ENCODE measurements at regions not wholly inside any gene's neighbourhood (a gene's known extent, or its start where the extent isn't known, plus 50 kb on each side); places are given as distances from the start of the nearest gene placed in this dataset.

DNA sequence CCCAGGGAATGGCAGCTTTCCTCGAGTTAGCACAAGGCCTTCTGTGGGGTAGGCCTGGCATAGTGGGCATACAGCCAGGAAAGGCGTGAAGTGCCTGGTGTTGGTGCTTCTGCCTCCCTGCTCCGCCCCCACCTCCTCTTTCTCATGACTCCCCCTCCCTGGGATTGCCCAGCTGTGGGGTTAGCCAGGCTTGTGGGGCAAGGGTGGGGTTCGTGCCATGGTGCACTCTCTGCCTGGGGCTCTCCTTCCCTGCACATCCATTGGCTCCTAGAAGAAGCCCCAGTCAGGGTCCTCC, 236.8 kb upstream of the NCAM1 start:
- no peak for DNase-seq

DNA sequence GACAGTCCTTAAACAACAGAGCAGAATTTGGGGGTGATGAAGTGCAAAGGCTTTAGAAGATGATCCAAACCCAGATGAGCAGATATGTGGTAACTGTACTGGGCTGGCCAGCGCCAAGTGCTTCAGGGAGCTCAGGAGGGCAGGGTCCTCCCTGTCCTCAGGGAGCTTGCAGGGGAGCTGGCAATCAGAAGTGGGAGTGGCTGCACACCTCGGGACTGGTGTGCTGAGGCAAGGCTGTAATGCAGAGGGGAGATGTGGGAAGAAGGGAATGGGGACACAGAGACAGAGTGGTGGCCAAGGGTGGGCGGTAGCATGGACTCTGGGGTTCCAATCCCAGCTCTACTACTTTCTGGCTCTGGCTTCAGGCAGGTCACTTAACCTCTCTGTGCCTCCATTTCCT, 235.6 kb upstream of the NCAM1 start:
- no peak for DNase-seq

DNA sequence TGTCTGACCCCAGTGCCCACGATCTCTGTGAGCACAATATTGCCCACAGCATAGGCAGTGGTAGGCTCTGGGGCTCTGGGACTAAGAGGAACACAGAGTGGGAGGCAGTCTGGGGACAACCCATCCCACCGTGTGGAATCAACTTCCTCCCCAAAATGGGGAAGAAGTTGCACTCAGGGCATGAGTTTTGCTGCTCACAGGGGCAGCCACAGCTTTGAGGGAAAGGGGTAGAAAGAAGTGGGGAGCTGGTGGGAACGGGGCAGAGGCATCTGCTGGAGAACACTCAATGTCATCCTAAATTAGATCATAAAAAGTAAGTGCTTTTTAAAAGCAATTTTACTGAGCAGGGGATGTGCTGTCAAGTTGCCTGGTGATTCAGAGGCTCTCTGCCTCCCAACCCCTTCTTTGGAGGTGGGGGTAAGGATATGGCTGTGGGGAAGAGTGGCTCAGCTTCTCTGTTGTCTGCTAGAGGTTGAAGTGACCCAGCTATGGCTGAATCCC, 233.8 kb upstream of the NCAM1 start:
- DNase-seq = no peak

DNA sequence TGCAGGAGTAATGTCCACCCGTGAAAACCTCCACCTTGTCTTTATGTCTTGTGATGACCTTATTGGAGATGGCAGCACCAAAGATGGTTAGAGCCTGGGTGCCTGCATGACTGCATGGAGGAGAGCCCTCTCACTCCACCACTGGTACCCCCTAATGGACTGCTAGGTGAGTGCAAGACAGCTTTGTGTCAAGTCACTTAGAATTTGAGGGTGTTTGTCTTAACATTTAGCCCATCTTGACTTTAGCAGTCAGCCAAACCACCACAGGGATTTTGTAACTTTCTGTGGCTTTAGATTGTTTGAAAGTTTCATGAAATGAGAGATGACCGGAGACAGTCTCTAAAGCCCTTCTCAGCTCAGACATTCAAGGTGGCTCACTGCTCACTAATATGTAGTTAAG, 232.9 kb upstream of the NCAM1 start:
- no peak for DNase-seq

DNA sequence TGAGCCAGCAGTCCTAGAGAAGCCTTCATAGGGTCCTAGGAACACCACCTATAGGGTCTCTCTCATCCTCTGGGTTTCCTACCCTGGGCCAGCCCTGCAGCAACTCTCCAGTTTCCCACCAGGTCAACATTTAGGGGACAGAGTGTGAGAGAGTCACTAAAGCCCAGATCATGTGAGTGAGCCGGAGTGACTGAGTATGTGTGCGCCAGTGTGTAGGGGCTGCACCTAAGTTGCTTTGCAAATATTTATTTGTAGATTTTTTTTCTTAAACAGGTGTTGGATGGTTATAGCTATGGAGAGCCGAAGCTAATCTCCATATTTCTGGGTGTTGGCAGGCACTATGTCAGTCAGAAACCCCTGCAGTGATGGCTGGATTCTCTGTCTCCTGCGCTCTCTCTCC, 232.5 kb upstream of the NCAM1 start:
- DNase-seq = no peak

DNA sequence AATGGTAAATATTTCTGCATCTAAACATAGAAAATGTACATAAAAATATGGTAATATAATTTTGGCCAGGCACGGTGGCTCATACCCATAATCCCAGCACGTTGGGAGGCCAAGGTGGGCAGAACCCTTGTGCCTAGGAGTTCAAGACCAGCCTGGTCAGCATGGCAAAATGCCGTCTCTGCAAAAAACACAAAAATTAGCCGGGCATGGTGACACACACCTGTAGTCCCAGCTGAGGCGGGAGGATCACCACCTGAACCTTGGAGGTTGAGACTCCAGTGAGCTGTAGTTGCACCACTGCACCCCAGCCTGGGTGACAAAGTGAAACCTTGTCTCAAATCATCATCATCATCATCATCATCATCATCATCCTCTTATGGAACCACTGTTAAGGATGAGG, 230.6 kb upstream of the NCAM1 start:
- DNase-seq = no peak

DNA sequence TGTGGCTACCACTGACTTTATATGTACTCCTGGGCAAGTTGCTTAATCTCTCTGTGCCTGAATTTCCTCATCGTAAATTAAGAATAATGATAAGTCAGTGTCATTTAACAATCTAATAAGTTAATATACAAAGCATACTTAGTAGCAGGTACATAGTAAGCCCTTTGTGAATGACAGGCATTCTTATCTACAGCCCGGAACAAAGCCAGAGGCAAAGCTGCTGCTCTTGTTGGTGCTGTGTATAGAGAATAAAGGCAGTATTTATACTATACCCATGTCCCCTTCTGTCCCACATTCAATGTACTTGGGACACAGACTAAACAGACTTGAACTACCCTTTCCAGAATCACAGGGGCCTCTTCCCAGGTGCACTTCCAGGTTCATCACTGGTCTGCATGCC, 229.7 kb upstream of the NCAM1 start:
- no peak for DNase-seq

DNA sequence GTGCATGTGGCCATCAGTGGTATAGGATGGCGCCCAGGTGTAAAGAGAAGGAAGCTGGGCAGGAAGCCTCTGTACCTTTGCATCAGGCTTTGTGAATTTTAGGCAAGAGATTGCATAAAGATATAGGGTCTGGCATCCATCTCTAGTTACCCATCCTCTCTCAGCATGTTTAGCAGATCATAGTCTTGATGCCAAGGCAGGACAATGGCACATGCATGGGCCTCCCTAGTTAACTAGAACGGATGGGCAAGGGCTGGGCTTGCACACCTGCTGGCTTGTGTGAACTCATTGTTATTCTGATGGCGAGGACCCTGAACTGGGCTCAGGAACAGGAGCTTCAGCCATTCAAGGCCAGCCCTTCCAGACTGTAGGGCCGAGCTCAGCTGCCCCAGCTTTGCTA, 229.2 kb upstream of the NCAM1 start:
- no peak for DNase-seq

DNA sequence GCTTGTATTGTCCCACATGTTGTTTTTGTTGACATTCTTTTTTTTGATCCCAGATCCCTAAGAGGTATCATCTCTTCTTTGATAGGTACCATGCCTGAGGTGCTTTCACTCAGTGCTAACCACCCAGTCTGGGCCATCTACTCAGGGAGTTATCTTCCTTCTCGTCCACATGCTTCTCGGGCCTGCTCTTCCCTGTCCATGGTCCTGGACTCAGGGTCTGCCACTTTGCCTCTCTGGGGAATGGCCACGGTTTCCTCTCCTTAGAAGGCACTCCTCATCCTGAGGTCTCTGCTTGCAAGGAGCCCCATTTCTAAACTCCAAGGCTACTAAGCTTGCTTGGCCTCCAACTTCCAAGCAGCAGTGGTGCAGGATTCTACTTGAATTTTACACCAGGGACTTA, 227.0 kb upstream of the NCAM1 start:
- no peak for DNase-seq

DNA sequence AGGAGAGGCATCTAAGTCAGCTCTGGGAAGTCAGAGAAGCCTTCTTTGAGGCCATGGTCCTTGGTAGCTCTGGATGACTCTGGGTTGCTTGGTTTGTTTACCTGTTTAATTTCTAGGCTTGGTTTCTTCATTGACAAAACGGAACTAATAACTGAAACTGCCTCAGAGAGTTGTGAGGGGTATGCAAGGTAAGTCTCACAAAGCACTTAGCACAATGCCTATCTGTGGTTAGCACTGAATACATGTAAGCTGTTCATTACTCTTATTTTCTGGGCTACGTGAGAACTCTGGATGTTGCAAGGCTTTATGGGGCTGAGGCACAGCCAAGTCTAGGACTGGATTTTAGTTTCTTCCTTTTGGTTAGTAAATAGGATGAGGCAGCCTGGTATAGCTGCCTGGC, 225.8 kb upstream of the NCAM1 start:
- no peak for DNase-seq

DNA sequence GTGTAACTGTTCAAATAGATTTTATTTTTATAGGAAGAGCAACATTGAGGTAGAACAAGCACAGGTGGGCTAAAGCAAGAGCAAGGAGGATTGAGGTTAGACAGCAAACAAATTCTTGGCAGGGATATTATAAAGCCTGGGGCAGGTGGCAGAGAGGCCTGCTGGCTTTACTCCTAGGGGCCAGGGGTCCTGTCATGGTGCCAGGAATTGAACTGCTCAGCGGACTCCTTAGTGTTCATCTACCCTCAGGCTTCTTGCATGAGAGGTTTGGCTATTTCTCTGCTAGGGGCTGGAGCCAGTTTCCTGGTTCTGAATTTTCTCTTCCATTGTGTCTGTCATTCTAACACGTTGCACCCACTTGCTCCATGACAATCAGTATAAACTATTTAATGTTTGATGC, 217.2 kb upstream of the NCAM1 start:
- DNase-seq = no peak

DNA sequence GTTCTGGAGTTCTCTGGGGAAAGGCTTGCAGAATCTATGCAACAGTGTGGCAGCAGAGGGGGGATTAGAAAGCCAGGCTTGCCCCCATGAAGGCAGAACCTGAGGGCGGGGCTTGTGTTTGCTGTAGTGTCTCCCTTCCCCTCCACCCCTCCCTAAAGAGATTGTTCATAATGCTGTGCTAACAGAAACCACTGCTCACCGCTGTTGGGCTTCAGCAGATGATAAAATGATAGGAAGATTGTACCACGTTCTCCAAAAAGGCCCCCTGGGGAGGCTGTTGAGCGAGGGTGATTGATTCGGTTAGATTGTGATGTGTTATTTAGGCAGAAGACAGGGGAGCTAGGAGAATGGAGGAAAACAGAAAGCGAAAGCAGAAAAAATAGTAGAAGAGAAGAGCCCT, 215.2 kb upstream of the NCAM1 start:
- no peak for DNase-seq

DNA sequence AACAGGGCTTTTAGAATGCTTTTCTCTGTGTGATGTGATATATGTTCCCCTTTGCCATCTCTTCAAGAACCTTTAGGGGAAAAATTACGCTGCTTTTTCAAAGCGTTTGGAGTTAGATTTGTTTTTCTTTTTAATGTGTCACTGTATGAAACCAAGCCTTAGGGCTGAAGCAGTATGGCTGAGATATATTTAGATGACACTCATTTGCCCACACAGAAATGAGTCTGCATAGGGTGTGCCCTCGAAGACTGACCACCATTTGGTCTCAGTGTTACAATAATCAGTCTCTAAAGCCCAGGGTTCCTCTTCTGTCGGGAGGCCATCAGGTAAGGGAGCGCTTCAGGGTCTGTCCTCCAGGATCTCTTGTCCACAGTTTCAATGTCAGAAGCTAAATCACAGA, 213.0 kb upstream of the NCAM1 start:
- DNase-seq = no peak

DNA sequence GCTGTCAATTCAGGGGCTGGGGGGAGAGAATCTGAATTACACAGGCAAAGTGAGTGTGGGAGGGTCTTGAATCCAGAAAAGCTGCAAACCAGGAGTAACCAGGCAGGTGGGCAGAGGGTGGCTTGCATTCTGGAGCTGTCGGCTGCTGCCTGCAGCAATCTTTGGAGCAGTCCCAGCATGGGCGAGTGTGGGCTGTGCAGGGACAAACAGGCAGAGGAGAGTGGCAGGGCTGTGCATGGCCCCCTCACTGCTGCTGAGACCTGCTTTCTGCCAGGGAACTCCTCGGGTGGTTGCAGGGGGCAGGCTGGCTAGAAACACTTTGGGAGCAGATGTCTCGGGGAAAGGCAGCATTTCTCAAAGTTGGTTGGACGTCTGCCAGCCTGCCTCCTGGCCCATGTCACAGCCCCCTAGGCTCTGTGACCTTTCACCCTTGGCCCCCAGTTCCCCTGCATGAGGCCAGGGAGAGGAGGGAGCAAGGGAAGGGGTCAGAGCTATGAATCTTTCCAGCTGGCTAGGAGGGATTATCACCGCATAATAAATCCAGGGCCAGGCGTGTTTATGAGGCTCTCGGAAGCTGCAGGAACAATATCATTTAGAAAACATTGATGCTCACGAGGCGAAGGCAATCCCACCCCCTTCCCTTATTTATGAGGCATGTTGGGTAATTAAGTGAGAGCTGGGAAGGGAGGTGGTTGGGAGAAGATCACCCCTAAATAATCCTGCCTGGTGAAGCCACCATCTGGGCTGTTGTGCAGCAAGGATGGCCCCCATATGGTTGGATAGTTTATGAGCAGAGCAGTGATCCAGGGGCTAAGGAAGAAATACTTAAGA, 212.3 kb upstream of the NCAM1 start:
- DNase-seq = no peak

DNA sequence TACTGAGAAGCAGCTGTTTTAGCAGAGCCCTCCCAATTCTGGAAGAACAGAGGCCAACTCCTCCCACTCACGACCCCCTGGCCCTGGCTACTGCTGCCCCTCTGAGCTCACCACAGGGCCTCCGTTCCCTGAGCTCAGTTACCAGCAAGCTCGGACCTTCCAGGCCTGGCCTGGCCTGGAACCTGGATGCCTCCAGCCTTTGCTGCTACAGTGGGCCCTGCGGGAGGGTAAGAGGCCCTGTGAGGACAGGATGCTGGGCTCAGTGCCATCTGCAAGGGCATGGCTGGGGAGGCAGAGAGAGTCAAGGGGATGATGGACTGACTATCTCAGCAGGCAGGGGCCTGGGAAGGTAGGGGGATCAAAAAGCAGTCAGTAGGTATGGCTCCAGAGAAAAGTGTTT, 209.9 kb upstream of the NCAM1 start:
- no peak for DNase-seq

DNA sequence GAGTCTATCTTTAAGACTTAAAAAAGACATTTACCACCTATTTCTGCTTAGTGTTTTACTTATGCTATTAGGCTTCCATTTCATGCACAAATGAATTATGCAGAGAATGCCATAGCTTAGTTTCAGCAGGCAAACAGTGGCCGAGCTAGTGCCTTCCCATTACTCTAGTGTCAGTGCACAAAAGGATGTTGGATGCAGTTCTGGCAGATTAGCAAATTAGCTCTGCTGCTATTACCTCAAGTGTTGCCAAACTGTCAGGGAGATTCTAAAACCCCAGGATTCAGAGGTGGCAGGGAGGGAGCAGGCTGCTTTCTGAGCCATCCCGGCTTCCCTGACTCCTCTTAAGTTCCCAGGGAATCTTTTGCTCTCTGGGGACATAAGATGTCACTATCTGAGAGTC, 209.4 kb upstream of the NCAM1 start:
- DNase-seq = no peak

DNA sequence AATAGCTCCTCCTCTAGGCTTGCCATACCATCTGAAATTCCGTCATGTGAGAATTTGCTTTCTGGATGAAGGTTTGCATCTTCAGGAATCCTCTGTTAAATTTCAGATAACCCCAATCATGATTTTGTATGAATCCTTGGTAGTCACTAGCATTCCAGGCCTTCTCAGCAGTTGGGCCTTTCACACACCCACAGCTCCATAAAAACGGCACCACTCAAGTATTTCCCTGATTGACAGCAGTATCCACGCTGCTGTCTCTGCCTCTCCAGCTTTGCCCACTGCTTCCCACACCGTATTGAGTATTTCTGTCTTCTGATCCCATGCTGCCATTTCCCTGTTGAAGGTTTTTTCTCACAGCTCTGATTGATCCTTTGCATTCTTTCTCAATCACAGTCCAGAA, 208.7 kb upstream of the NCAM1 start:
- DNase-seq = no peak

DNA sequence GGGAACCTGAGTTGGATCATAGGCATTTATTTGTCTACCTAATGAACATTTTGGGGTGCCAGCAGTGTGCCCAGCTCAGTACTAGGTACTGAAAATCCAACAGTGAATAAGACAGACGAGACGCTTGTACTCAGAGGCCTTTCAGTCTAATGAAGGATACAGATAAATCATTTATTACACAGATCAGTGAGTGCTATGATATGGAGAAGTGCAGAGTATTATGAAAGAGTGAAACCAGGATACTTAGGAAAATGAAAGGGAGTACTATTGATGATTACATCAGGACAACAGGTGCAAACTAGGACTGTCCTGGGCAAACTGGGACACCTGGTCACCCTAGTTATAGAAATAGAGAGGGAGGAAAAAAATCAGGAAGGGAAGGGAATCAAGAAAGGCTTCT, 207.5 kb upstream of the NCAM1 start:
- DNase-seq = no peak

DNA sequence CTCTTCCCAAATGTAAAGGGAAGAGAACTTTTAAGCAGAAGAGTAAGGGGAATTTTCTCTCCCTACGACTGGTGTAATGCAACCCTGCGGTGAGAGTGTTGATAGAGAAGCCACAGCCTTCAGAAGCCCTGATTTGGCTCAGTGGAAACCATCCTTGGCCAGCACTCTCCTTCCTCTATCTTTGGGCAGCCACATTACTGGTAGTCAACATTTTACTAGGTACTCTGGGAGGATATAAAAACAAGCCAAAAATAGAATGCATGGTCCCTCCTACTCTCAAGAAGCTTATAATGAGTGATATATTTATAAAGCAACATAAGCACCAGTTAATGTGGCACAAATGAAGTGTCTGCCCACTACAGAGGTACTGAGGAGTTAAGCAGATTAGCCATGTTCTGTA, 201.8 kb upstream of the NCAM1 start:
- no peak for DNase-seq

DNA sequence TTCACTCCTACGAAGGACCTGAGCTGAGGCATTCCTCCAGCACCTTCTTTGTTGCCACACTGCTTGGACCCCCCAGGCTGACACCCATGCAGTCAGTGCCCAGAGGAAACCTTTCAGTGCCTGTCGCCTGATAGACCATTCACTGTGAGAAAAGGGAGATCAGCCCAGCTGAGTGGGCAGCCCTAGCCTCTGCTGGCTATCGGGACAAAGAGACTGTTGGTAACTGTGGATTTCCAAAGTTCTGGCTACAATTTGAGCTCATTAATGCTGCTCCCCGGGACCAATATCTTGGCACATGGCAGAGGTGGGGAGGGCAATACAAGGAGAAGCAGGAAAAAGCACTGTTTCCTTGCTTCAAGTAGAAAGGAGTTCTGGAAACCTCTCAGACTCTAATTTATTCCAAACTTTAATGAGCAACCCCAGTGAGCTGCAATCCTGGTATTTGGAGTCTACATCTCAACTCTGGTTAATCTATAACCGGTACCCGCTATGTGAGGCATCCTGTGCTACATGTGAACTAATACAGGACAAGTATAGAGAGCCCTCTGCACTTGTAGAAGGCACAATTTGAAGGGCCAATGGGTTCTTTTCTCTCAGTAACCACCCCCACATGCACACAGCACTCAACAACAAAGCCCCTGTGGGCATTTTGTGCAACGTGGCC, 200.7 kb upstream of the NCAM1 start:
- DNase-seq = no peak

DNA sequence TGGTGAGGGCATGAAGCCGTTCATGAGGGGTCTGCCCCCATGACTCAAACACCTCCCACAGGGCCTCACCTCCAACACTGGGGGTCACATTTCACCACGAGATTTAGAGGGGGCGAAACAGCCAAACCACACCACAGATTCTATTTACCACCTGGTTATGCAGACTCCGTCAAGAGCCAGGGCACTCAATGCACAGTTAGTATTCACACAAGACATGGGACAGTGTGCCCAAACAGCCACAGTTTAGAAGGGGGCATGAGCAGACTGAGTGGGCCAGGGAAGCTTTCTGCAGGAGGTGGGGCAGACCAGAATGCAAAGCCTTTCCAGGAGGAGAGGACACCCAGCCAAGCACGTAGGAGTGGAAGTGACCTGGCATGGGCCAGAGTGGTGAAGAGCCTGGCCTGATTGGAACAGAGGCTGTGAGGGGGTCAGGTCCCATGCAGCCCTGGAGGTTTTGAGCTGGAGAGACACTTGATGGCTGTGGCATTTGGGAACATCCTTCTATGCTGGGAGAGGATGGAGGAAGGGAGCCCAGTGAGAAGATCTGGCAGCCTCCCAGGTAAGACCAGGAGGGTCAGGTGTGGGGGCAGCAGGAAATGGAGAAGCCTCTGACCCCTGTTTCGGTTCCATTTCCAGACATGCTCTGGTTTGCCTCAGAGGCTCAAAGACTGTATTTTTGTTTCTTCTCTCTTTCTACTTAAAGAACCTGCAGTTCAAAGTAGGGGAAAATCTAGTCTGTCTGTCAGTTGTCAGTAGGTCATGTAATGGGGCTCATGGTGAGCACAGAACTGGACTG, 199.1 kb upstream of the NCAM1 start:
- no peak for DNase-seq

DNA sequence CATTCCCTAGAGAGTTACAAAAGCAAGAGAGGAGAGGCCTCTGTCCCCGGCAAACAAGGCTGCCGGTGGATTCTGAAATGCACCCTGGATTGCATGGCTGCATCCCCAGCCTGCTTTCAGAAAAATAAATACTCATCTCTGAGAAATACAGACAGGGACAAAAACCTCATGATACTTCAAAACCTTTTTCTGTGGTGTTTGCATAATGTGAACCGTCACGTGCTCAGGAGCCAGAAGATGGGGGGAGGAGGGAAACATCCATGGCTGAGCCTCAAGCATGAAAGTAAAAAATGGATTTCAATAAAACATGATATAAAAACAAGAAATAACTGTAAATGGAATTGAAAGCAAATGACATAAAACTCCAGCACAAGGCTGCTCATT, 198.5 kb upstream of the NCAM1 start:
- no peak for DNase-seq

DNA sequence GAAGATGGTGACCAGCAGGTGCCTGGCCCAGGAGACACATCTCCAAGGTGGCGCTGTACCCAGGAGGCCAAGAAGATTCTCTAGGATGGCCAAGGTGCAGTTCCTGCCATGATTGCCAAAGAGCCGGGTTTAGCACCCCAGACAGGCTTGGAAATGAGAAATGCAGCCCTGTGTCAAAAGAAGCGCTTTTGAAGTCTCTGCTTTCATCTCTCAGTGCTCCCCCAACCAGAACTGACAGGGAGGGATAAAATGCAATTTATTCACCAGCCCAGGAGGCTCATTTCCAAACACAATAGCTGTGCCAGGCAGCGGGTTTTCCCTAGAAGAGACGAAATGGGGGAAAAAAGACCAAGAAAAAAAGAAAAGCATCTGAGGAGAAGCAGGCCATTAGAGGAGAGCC, 195.9 kb upstream of the NCAM1 start:
- no peak for DNase-seq

DNA sequence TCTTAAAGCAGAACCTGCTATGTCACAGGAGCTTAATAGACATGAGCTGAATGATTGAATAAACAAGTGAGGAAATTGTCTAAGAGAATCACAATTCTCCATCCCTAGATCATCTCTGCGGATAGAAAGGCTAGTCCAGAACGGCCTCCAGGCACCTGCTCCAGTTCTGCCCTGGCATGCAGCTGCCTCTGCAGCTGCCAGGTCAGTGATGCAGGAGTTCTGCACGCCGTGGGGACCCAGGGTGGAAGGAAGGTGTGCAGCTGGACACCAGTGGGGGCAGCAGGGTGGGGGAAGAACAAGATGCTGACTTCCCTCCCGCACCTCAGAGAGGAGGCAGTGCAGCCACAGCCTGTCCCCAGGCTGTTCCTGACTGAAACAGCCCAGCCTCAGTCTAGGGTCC, 192.1 kb upstream of the NCAM1 start:
- DNase-seq = no peak

Data from activated T-cell treated with anti-CD3 and anti-CD28 coated beads, Interleukin-2, amount 50 U/mL, for 1 hour (primary cell).